NB4 (cell line): ENCODE measurements at regions not wholly inside any gene's neighbourhood (a gene's known extent, or its start where the extent isn't known, plus 50 kb on each side); places are given as distances from the start of the nearest gene placed in this dataset.

Experiments used
- MYC ChIP-seq: IDR thresholded peaks from 2 replicates; pipeline ENCODE4 v1.6.1; 2011; ENCODE audit warnings: low read depth, low read length
- TF ChIP-seq, protein P1 (sequence below): IDR thresholded peaks from one replicate; pipeline ENCODE4 v1.5.1; 2012; ENCODE audit warnings: low read depth, low read length

DNA sequence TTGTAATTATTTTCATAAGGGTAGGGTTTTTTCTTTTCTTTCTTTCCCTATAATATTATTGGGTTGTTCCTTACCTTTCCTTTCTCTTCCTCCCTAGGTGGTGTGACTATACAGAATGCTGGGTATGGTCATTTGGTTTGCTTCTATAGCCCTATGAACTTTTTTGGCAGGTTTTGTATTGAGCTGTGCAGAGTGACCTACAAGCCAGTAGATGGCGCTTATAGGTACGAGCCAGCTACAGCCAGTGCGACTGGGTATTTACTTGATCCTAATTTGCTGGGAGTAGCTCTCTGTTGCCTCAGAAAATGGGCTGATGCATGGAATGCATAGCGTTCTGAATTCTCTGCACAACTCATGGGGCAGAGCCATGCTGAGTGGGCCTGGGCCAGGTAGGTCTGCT is 423.3 kb downstream of the MAGEE1 start:
- TF ChIP-seq, protein P1, sequence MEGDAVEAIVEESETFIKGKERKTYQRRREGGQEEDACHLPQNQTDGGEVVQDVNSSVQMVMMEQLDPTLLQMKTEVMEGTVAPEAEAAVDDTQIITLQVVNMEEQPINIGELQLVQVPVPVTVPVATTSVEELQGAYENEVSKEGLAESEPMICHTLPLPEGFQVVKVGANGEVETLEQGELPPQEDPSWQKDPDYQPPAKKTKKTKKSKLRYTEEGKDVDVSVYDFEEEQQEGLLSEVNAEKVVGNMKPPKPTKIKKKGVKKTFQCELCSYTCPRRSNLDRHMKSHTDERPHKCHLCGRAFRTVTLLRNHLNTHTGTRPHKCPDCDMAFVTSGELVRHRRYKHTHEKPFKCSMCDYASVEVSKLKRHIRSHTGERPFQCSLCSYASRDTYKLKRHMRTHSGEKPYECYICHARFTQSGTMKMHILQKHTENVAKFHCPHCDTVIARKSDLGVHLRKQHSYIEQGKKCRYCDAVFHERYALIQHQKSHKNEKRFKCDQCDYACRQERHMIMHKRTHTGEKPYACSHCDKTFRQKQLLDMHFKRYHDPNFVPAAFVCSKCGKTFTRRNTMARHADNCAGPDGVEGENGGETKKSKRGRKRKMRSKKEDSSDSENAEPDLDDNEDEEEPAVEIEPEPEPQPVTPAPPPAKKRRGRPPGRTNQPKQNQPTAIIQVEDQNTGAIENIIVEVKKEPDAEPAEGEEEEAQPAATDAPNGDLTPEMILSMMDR = peak; percentile 67
- TF ChIP-seq MYC = no peak
